ENCODE measurements at regions not wholly inside any gene's neighbourhood (a gene's known extent, or its start where the extent isn't known, plus 50 kb on each side); places are given as distances from the start of the nearest gene placed in this dataset.
A peak's percentile ranks its signal among the peaks of the same experiment; 100 is the strongest.
"Not testable (repeated sequence)": the region's sequence is repeated elsewhere in the genome, so short reads cannot be mapped to it uniquely, and the experiment has no call there.

DNA sequence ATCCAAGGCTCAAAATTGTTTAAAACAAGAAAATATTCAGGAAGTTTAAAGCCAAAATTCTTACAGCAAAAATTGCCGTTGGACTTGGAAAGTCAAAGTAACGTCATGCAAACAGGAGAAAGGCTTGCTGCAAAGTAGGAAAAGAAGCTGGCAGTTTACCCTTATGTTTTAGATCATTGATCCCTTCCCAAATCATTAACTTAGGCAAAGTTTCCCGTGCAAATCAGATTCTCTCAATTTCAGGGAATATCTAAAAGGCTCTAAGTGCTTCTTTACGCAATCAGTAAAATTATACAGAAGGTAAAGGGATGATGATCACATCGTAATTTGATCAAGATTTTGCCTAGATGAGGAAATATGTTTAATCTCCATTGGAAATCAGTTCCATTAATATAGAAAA, 197.5 kb downstream of the ALDH8A1 start:
- intact Hi-C loops (cut with DNase I), result no loop called here

GRCh38 chr6:134750669-134751068, 199.2 kb downstream of the ALDH8A1 start:
- DNase-seq (no peak), ATAC-seq (no peak)
- intact Hi-C loops (cut with DNase I), result no loop called here

More for the DNA sequence above, 197.5 kb downstream of the ALDH8A1 start:
- ATAC-seq, result no peak
- DNase-seq, result no peak

GRCh38 chr6:134748484-134748883, 201.4 kb downstream of the ALDH8A1 start:
- ATAC-seq (no peak), DNase-seq (no peak)
- intact Hi-C loops (cut with DNase I), result no loop called here

DNA sequence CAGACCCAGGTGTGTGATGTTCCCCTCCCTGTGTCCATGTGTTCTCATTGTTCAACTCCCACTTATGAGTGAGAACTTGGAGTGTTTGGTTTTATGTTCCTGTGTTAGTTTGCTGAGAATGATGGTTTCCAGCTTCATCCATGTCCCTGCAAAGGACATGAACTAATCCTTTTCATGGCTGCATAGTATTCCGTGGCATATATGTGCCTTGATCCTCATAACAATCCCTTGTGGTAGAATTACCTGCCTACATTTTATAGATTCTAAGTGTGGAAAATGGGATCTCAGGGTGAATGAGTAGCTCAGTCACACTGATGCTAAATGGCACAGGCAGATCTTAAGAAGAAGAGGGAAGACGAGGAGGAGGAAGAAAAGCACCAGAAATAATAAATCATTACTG, 202.7 kb downstream of the ALDH8A1 start:
- ATAC-seq; DNase-seq; intact Hi-C loops (cut with DNase I): not testable (repeated sequence)

DNA sequence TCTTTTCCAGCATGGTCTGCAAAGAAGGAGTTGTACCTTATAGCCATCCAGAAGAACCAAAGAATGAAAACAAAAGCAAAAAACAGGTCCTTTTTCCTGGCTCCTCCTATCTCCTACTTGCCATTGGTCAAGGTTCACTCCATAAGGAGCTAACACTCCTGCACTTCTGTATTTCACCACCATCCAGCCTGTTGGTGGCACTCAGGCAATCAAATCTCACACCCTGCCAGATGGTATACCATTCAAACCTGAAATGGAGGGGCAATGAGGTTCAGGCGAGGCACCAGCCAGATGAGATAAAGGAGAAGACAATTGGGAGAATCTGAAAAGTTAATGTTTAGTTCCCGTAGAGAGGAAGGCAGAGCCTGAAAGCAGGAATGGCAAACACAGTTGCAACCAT, 203.8 kb downstream of the ALDH8A1 start:
- intact Hi-C loops (cut with DNase I), result no loop called here
- DNase-seq, result no peak

DNA sequence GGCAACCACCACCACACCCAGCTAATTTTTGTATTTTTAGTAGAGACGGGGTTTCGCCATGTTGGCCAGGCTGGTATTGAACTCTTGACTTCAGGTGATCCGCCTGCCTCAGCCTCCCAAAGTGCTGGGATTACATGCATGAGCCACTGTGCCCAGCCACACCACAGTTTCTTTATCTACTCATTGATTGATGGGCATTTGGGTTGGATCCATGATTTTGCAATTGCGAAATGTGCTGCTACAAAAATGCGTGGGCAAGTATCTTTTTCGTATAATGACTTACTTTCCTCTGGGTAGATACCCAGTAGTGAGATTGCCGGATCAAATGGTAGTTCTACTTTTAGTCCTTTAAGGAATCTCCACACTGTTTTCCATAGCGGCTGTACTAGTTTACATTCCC, 204.7 kb downstream of the ALDH8A1 start:
- ATAC-seq, result peak in 1 of 2 donors; percentile 50
- DNase-seq; intact Hi-C loops (cut with DNase I): not testable (repeated sequence)

More for the DNA sequence above, 203.8 kb downstream of the ALDH8A1 start:
- no peak for ATAC-seq

GRCh38 chr6:134744301-134744700, 205.6 kb downstream of the ALDH8A1 start:
- ATAC-seq, result no peak
- intact Hi-C loops (cut with DNase I), result no loop called here

DNA sequence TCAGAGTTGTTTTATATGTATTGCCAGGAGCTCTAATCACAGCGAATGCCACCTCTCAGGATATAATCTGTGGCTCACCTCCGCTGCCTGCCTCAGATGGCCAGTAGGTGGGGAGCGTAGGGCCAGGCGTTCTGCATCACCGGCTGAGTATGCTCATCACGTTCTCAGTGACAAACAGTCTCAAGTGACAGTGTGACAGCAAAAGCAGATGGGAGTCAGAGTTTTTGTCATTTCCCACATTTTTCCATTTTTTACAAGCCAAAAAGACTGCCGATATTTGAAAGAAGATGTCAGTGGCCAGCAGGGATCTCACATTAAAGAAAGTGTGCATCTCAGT, 208.7 kb downstream of the ALDH8A1 start:
- intact Hi-C loops (cut with DNase I), result no loop called here
- ATAC-seq, result peak in 1 of 2 donors; percentile 39
- no peak for DNase-seq

More at GRCh38 chr6:134744301-134744700, 205.6 kb downstream of the ALDH8A1 start:
- no peak for DNase-seq

GRCh38 chr6:134740473-134741199, 209.3 kb downstream of the ALDH8A1 start:
- no peak for DNase-seq
- intact Hi-C loops (cut with DNase I), result no loop called here
- ATAC-seq, result peak; percentile 57 to 88

DNA sequence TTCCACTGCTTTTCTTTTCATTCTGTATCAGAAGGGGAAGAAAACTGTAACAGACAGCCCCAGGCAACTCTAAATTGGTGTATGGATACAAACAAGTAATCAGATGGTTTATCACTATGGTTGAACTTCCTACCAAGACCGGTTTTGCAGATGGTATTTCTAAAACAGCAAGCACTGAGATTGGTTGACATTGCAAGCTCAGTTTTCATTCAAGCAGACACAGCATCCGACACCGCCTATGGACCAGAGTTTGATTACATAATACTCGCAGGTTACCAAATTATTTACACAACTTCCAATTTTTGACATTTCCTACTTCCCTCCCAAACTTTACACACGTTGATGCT, 209.9 kb downstream of the ALDH8A1 start:
- ATAC-seq (peak in 1 of 2 donors; percentile 34), DNase-seq (no peak)
- intact Hi-C loops (cut with DNase I), result no loop called here

GRCh38 chr6:134739299-134740026, 210.4 kb downstream of the ALDH8A1 start:
- intact Hi-C loops (cut with DNase I), result no loop called here
- peak in 1 of 2 donors; percentile 23 for ATAC-seq
- no peak for DNase-seq

DNA sequence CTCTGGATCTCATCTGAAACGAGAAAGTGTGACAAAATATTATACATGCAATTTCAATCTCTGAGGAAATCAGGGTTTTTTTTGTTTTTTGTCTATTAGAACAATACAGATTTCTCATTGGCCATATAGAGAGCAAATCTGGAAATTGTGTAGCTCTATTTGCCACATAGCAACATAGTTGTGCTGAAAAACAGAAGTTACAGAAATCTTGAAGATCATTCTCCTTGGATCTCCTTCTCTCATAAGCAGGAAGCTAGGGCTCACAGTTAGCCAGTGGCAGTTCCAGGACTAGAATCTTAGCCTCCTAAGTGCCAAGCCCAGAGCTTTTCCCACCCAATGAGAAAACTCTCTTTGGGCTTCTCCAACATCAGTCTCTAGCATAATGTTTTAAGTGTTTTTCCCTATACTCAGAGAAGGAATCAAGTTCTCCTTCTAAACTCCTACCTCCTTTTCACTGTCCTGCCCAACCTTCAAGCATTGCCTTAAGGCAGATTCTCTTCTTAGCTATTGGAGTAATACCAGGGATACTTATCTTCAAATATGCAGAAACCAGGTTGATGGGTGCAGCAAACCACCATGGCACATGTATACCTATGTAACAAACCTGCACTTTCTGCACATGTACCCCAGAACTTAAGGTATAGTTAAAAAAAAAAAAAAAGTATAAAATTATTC, 211.6 kb downstream of the ALDH8A1 start:
- ATAC-seq (no peak), DNase-seq (no peak)
- intact Hi-C loops (cut with DNase I), result no loop called here

- DNase-seq, result no peak
- no peak for ATAC-seq
- intact Hi-C loops (cut with DNase I), result no loop called here
These were observed 214.4 kb downstream of the ALDH8A1 start for GRCh38 chr6:134735461-134735860.

- no peak for DNase-seq
- intact Hi-C loops (cut with DNase I), result no loop called here
- ATAC-seq, result no peak
These were observed 215.5 kb downstream of the ALDH8A1 start for GRCh38 chr6:134734312-134734869.

DNA sequence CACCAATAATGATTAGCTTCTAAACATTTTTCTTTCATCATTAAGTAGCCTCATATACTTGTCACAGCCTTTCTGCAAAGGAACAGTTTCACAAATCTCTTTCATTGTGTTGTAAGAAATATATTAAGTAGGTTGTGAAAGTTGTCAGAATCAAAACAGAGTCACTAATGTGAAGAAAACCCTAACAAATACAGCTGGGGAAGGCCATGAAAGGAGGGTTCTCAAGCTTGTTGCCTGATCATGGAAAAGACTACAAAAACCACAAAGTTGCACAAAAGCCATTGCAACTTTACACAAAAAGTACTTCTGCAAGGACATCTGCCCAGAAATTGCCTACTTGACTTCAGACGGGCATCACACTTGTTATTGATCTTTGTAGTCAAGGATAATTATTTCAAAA, 216.1 kb downstream of the ALDH8A1 start:
- intact Hi-C loops (cut with DNase I), result no loop called here
- ATAC-seq (no peak), DNase-seq (no peak)

DNA sequence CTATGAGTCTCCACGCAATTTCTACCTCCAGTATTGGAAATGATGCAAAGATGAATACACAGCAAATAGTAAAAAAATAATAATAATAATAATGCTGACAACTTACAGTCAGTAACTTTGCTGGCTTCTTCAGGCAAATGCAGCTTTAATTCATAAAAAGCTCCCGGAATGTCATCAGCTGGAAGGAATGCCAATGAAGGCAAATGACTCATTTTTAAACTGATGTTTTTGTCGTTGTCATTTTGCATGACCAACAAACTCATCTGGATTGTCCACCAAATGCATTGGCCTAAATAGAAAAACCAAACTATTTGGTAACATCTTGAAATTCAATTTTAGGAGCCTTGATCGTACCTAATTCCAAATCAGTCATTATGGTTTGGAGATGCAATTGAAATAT, 217.1 kb downstream of the ALDH8A1 start:
- DNase-seq (no peak), ATAC-seq (no peak)
- intact Hi-C loops (cut with DNase I), result no loop called here

GRCh38 chr6:134731615-134732014, 218.3 kb downstream of the ALDH8A1 start:
- intact Hi-C loops (cut with DNase I), result no loop called here
- no peak for DNase-seq
- ATAC-seq, result no peak

- DNase-seq (no peak), ATAC-seq (no peak)
- intact Hi-C loops (cut with DNase I), result no loop called here
These were observed 219.9 kb downstream of the ALDH8A1 start for GRCh38 chr6:134730013-134730412.

- DNase-seq, result no peak
- intact Hi-C loops (cut with DNase I), result no loop called here
- no peak for ATAC-seq
These were observed 220.3 kb downstream of the ALDH8A1 start for GRCh38 chr6:134729561-134729960.

DNA sequence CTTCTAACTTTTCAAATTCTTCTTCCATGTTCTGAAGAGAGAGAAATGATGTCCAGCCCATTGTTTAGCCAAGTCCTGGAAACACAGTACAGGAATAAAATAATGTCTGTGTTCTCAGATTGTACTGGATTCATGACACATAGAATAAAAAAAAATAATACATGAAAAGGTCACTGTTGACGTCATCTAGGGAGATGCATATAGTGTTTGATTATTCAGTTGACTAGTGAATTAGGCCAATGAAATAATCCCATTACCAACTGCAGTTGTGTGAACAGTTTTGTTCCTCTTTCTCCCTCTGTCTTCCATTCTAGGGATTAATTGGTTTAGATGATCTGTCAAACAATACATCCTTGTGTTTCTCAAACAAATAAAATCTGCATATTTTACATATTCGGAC, 222.8 kb downstream of the ALDH8A1 start:
- DNase-seq, result no peak
- ATAC-seq, result no peak
- intact Hi-C loops (cut with DNase I), result no loop called here

Measured in left cardiac atrium (tissue), 4 donors.